NCI-H226 (cell line): ENCODE measurements at regions not wholly inside any gene's neighbourhood (a gene's known extent, or its start where the extent isn't known, plus 50 kb on each side); places are given as distances from the start of the nearest gene placed in this dataset.
"Not testable (repeated sequence)": the region's sequence is repeated elsewhere in the genome, so short reads cannot be mapped to it uniquely, and the experiment has no call there.

Source experiments
- DNase-seq: peaks from one replicate; pipeline ENCODE4 v3.0.0-alpha.2; 2015

DNA sequence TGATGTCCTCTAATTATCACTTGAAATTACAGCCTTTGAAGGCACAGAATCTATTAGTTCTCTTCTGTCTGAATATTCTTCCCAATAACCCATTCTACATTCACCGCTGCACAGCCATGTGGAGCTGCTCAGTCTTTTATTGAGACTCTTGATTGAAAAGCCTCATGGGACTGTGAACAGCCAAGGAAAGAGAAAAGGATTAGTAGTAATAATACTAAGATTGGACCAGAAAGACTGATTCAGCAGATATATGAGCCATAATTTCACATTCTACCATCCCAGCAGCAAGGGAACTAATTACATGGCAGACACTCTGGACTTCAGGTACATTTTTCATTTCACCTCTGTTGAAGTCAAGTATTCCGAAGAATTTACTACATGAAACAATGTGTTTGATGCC lies 2471.7 kb downstream of the ARAP2 start:
- DNase-seq, result no peak

DNA sequence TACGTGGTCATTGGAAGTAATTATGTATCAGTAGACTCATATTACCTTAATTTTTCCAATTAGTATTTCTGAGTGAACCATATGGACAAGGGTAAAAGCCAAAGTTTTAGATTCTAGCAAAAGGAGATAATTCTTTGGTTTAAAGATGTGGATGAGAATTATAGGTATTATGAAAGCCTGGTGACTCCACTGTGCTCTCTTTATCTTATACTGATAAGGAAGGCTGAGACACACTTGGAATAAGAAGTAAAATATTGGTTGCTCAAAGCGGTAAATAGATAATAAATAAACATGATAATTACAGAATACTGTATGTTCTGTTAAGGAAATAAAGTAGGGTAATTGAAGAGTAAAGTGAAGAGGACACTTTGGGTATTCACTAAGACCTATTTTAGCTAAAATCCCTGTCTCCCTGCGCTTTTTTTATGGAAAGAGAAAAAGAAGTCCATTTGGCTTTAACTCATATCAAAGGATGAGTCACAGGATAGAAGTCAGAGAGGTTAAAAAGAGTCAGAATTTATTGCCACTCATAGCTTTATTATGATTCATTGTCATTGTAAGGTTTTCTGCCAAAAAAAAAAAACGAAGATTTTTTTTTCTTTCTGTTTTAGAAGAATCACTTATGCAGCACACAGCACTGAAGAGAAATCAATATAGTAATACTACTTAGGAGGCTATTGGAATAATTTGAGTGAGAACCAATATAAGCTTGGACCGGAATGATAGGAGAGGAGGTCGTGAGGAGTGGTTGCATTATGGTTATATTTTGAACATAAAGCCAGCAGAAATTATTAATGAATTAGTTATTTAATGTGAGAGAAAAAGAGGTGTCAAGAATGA lies 2463.1 kb downstream of the ARAP2 start:
- peak; percentile 70 for DNase-seq

DNA sequence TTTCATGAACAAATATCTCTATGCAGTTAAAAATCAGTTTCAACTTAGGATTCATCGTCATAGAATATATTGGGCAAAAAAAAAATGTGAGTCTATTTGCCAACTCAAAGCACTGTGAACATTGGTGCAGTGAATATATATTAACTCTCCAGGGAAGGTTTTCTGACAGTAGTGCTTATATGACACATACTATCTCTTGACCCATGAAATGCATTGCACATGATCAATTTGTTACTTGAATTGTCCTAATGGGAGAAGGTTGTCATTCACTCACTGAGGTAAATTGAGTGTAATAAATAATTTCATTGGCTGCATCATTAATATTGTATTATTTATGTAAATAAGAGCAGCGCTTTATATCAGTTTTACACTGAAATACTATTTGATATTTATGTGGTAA lies 2458.5 kb downstream of the ARAP2 start:
- DNase-seq, result no peak

DNA sequence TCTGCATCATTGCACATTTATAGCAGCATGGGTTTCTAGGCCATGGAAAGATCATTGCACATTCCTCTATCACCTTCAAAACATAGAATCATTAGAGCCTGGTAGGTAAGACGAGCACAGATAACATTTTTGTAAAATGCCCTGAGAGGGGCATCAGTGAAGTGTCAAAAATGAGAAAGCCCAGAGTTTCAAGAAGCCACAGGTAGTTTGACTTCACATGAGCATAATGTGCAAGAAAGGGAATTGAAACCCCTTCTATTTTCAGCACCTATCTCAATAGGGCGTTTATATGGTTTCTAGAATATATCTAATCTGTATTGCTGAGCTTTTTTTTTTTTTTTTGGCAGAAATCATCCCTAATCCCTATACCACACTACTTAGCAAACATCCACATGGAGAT lies 2441.7 kb downstream of the ARAP2 start:
- DNase-seq, result no peak

DNA sequence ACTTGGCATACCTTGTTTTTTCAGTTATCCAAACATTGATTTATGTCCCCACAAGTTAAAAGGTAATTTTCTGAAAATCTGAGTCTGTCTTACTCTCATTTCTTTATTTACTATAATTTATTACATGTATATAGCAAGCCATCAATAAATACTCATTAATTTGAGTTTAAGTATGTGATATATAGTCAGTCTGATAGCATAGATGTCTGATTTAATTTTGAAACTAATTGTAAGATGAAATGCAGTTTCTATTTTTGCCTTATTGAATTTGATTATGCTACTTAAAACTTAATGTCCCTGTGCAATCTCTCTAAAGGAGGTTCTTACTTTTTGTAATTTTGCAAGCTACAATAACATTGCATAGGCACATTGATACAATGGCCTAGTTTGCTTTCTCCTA lies 2418.6 kb downstream of the ARAP2 start:
- DNase-seq, result no peak

DNA sequence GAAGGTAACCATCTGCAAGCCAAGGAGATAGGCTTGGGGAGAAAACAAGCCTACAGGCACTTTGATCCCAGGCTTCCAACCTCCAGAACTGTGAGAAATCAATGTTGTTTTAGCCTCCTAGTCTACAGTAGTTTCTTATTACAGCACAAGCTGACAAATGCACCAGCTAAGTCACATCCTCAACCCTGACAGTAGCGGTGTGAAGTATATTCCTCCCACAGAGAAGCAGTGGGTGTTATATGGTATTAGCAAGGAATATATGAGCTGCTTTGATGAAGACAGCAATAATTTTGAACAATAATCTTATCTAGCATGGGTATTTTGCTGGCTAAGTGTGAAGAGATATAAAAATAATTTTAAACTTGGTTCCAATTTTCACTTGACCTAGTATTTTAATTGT lies 2415.0 kb downstream of the ARAP2 start:
- not testable (repeated sequence) for DNase-seq

DNA sequence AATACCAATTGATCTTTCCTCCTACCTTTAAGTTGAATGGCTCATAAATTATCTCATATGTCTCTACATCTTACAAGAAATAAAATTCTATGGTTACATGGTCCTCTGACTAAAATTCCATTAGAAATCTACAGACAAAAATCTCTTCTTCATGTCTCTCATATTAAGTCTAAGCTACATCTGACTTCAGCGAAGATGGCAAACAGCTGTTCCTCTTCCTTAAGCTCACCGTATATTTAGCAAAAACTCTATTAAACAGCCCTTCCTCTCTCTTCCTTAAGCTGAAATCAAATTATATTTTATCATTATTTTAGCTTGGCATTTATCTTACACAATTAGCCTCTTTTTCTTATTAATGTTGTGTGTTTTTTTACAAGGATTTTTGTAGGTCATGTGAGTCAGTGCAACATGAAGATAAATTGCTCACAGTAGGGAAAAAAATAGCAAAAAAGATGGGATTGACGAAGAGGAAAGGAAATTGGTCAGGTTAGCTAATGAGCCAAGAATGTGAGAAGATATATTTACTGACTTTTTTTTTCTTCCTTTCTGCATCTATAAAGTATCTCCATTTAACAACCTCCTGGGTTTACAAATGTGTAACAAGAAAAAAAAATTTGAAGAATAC lies 2412.8 kb downstream of the ARAP2 start:
- peak; percentile 48 for DNase-seq

DNA sequence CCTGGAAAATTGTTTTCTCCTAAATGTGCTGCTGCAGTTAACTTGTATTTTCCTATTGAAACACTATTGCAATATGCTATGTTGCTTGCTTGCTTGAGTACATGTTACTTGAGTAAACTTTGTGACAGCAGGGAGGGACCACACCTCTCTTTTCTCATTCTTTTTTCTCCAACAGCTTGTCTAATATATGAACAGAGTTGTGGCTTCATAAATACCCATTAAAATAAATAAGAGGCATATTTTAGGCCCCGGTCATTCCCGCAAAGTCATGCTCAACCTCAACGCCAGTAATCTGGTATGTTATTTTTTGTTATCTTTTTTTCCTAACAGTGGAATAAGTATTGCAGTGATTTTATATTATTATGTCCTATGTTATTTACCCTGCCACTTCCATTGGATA lies 2408.6 kb downstream of the ARAP2 start:
- DNase-seq, result peak; percentile 12

DNA sequence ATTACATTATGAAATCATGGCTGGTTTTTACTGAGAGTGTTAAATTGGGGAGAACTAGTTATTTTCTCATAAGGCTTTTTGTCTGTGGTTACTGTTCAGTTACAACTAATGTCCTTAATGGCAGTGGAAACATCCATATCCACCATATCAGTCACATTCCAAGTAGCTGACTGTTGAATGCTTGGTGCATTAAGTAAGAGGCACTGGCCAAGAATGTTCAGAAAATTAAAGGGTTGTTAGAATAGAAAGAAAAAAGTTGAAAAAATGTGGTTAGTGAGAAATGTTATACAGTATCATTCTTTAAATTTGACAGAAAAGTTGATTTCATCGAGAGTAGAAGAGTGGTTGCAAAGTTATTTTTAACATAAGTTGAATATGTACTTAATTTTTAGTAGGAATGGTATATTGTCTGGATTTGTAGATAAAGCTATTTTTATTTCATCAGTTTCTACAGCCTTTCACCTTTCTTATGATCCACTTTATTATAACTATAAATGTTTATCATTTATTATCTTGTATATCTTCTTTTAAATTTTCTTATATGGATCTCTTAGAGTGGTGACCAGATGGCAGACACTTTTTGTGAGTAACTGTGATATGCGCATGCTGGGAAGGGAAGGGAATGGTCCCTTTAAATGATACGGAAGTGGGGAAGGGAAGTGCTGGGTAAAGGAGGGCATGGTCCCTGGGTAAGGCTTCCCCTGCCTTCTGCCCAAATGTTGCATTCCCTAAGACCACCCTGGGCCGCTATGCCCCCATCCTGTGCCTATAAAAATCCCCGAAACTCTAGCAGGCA lies 2407.1 kb downstream of the ARAP2 start:
- peak; percentile 83 for DNase-seq

DNA sequence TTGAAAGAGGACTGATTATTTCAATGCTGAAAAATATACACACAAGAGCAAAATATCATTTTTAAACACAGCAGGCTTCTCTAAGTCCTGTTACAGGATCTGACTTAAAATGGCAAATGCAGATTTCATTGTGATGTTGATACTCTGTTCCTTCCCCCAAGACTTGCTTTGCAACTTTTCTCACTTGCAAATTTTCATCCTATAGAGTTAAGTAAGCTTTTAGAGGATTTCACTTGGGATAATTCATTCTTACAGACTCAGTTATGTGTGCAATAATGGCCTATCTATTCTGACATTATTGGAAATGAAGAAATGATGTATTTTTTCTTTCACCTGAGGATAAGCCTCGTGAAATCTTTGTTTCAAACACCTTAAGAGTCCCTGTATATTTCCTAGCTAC lies 2403.2 kb downstream of the ARAP2 start:
- no peak for DNase-seq

DNA sequence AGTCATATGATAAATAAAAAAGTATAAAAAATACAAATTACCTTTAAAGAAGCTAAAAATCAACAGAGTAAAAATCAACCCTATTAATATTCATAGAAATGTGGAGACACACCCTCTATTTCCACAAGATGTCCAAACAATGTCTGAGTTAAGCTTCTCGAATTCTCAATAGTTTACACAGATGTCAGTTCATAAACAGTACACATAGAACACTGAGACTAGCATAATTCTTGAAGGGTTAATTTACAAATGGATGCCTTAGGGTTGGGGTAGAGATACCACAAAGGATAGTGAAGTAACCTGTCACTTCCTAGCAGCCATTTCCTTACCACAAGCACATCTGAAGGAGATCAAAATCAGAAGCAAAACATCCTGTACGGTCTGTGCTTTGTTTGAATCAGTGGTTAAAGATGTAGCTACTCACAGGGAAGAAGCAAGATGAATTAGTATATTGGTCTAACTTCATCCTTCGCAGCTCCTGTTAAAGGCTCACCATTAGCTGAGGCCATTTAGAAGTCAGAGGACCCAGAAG lies 2393.9 kb downstream of the ARAP2 start:
- no peak for DNase-seq

DNA sequence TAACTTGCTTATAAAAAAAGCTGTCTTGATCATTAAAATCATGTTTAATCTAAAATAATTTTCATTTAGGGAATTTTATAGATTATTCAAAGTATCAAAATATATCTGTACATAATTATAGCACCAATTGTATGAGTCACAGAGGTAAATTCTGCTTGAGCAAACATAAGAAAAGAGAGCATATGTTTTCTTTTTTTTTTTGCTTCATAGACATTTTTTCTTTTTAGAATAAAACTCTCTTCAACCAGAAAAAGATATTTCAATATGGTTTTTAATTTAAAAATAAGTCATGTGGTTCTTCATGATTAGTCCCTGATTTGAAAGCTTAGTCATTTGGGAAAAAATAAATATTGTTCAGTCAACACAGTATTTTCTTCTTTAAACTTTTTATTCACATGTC lies 2390.6 kb downstream of the ARAP2 start:
- not testable (repeated sequence) for DNase-seq

DNA sequence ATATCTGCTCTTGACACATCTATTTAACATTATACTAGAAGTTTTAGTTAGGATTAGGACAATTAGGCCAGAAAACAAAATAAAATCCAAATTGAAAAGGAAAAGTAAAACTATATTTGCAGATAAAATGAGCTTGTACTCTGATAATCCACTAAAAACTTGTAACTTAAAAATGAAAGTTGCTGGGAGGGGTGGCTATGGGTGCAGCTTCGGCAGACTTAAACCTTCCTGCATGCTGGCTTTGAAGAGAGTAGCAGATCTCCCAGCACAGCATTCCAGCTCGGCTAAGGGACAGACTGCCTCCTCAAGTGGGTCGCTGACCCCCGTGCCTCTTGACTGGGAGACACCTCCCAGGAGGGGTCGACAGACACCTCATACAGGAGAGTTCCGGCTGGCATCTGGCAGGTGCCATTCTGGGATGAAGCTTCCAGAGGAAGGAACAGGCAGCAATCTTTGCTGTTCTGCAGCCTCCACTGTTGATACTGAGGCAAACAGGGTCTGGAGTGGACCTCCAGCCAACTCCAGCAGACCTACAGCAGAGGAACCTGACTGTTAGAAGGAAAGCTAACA lies 2379.9 kb downstream of the ARAP2 start:
- no peak for DNase-seq

DNA sequence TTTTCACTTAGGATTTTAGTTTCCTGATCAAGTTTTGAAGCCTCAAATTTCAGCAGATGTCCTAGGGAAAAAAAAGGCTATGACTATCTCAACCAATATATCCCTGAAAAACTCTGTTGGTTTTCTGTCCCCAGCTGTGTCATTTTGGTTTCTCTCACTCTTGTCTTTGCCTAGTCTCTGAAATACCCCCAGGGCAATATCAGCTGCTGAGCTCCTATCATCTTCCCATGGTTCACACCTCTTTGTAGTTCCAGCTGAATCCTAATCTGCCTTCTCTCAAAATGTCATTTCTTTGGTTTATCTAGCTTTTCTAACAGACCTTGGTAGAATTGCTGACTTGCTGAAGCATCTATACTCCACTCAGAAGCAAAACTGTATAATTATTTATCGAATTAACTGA lies 2370.5 kb downstream of the ARAP2 start:
- DNase-seq, result no peak

DNA sequence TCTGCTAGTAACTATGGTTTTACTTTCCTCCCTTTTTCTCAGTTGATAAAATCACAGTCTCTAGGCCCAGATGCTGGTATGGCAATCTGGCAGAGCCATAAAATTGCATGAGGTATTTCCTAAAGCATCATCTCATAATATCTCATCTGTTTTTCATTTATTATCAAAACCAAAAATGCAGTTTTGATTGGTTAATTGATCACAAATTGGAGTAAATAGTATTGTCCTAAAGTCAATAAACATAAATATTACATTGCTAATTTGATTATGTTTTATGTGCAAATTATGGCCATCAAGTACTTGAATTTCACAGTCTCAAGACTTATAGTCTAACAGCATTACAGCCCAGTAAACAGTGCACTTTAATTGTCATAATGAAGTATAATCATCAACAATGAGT lies 2365.6 kb downstream of the ARAP2 start:
- no peak for DNase-seq

DNA sequence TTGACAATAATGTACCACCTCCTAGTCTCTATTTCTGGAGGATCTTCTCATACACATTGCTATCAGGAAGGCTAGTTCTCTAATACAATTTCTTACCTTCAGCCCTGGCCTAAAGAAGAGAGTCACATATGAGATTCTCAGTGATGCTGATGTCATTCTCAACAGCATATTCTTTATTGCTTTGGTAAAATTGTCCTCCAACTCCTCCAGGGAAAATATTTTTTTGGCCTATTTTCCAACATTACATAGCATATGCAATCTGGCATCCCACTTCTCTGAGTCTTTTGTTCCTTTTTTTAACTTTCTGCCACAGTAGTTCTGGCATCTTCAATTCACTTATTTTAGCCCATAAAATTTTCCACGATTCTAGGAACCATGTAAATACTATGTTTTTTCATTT lies 2363.1 kb downstream of the ARAP2 start:
- no peak for DNase-seq

DNA sequence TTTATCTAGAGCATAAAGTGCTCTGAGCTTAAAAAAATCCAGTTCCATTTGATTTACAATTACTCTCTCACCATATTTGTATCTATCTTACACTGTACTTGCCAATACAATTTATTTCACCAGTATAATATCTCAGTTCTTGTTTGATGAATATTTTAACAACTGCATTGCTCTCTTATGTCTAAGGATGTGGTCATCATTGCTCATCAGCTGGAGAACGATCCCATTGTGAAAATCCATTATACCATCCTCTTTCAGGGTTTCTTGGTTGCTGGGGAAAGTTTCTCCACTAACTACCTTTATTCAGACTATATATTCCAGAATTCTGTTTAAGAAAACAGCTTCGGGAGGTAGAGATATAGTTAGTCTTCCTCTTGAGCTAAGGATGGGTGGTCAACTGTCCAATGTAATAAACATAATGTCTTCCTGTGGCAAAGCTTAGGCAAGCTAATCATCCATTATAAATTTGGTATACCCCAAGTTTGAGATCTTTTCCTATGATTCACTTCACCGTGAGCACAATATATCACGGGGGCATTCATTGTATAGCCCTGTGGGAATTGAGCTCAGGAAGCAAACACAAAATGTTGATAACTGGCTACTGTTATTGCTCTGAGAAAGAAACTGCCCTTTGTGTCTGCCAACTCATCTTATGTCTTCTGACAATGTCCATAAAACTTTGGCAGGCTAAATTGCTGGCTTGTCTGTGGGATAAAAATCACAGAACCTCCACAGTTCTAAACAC lies 2361.9 kb downstream of the ARAP2 start:
- peak; percentile 27 for DNase-seq

DNA sequence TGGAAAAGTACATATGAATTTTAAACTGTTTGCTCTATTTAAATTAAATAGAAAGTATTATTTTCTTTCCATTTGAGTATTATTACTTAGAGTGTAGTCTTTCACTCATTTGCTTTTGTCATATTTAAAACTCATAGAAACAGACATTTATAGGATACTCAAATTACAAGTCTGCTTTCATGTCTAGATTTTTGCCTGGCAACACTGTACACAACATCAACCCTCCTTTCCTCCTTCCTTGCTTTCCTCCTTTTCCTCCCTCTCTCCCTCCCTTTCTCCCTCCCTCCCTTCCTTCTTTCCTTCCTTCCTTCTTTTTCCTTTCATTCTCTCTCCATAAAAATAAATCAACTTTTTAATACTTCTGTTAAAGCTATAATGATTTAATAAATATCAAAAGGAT lies 2361.2 kb downstream of the ARAP2 start:
- no peak for DNase-seq

DNA sequence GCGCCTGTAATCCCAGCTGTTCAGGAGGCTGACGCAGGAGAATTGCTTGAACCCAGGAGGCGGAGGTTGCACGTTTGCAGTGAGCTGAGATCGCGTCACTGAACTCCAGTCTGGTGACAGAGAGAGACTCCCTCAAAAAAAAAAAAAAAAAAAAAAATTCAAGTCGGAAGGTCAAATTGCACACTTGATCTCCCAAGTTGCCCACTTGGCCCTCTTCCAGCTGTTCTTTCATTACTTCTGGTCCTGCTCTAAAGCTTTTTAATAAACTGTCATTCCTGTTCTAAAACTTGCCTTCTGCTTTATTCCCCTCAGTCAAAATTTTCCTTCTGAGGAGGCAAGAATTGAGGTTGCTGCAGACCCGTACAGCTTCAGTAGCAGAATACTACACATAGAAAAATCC lies 2358.0 kb downstream of the ARAP2 start:
- no peak for DNase-seq

DNA sequence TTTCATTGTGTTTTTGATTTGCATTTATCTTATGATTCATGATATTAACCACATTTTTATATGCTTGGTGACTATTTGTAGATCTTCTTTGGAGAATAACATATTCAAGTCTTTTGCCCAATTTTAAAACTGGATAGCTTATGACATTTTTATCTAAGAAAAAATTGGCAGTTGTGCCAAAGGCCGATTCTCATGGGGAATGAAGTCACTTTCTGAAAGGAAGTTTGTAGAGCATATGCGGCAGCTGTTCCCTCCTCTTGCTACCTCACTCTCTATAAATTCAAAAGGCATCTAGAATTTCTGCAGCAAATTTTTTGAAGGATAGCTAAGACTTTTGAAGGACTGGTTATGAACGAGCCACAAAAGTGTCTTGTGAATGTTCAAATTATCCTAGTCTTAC lies 2353.5 kb downstream of the ARAP2 start:
- no peak for DNase-seq

DNA sequence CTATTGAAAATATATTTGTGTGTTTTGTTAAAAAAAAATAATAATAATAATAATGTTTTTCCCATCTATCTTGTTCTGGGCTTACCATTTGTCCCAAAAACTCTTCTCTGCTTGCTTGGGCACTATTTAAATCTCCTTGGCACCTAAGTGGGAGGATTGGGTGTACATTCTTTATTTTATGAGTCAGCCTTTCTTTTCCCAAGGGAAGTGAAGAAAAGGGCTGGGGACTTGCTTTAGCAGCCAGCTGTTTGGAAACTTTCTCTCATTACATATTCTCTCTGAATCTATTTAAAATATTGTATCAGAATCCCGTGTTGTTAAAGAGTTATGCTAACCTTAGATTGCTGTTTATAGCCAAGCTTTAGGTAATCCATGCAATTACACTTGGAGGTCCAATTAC lies 2332.4 kb downstream of the ARAP2 start:
- DNase-seq, result no peak

DNA sequence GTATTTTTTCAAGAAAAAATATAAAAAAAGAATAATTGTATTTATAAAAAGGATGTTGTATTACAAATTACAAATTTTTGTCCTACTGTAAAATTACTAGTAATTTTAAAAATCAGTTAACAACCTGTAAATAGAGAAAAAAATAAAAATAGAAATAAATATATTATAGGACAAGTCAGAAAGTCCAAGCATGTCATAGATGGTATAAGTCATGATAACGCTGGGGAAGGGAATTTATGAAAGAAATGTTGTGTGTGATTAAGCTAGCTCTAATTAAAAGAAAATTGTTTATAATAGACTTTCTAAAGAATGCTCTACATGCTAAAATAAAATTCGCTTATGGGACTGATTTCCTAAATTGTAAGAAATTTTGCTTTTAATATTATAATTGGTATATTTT lies 2329.9 kb downstream of the ARAP2 start:
- DNase-seq, result no peak

DNA sequence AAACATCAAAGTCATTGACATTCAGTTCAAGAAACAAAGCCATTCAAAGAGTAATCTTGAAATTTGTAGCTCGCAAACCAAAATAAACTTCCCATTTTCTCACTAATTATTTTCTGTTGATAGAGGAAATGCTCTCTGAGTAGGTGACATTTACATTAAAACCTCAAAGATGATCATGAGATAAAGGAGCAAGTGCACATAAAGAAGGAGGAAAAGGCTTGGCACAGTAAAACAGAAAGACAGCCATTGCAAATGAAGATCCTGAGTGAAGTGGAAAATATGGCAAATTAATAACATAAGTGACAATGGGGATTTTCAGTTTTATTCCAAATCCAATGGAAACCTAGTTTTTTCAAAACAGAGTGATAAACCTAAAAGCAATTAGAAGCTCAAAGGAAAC lies 2320.8 kb downstream of the ARAP2 start:
- DNase-seq, result no peak
